Natural killer cell (primary cell): ENCODE measurements at regions not wholly inside any gene's neighbourhood (a gene's known extent, or its start where the extent isn't known, plus 50 kb on each side); places are given as distances from the start of the nearest gene placed in this dataset.

Experiments
- ATAC-seq, 3 donors: fragments of 150-1000 bp in 2 of 3; fragments of 200-7000 bp in 1 of 3; cut with Tn5 transposase; 1 replicate in 1 of 3; 2 replicates in 2 of 3; pipeline ENCODE4 v1.10.0; 2021; ENCODE audit warnings: mild to moderate bottlenecking in 2 of 3, moderate library complexity in 2 of 3
- DNase-seq, 2 donors: peaks; one replicate each; pipeline versions ENCODE4 v3.0.0 to v3.0.0-alpha.2; 2013 to 2021; ENCODE audit warnings: mixed read lengths in 1 of 2
- H3K27ac ChIP-seq: one replicate; pipeline ENCODE4 v1.5.1; 2013; ENCODE audit warnings: mild to moderate bottlenecking, low read length
- H3K27me3 ChIP-seq: one replicate; pipeline ENCODE4 v1.6.1; 2013; ENCODE audit warnings: low read length; ENCODE audit not compliant: control insufficient read depth, insufficient read depth
- H3K36me3 ChIP-seq: one replicate; pipeline ENCODE4 v1.6.1; 2013; ENCODE audit warnings: low read length; ENCODE audit not compliant: control insufficient read depth, insufficient read depth
- H3K4me1 ChIP-seq: one replicate; pipeline ENCODE4 v1.6.1; 2013; ENCODE audit warnings: low read length; ENCODE audit not compliant: control insufficient read depth, insufficient read depth
- H3K4me3 ChIP-seq: one replicate; pipeline ENCODE4 v1.5.1; 2013; ENCODE audit warnings: low read length
- H3K9me3 ChIP-seq: one replicate; pipeline ENCODE4 v1.6.1; 2013; ENCODE audit warnings: low read length; ENCODE audit not compliant: control insufficient read depth, insufficient read depth
- H3K27ac Mint-ChIP-seq, 2 donors: one replicate each; pipeline ENCODE4 v1.8.0; 2022; ENCODE audit warnings: mild to moderate bottlenecking in 2 of 2, mixed read lengths in 2 of 2, moderate library complexity in 1 of 2
- H3K27me3 Mint-ChIP-seq, 2 donors: one replicate each; pipeline ENCODE4 v1.8.0; 2022; ENCODE audit warnings: low read depth in 2 of 2, mixed read lengths in 2 of 2
- H3K36me3 Mint-ChIP-seq: one replicate; pipeline ENCODE4 v1.8.0; 2022; ENCODE audit warnings: mixed read lengths
- H3K4me1 Mint-ChIP-seq, 2 donors: one replicate each; pipeline ENCODE4 v1.8.0; 2022; ENCODE audit warnings: mixed read lengths in 2 of 2
- H3K4me3 Mint-ChIP-seq: one replicate; pipeline ENCODE4 v1.8.0; 2022; ENCODE audit warnings: mild to moderate bottlenecking, moderate library complexity, mixed read lengths
- H3K9me3 Mint-ChIP-seq, 2 donors: one replicate each; pipeline ENCODE4 v1.8.0; 2022; ENCODE audit warnings: mixed read lengths in 2 of 2
- WGBS: methylation state at CpG from one replicate; pipeline ENCODE4 v1.1.7; 2013; ENCODE audit warnings: missing lambda C conversion rate; ENCODE audit not compliant: insufficient coverage; 5-methylcytosine and 5-hydroxymethylcytosine counted together
- intact Hi-C: fragments of 100-400 bp; cut with micrococcal nuclease; formaldehyde crosslinking; loops from one replicate; pipeline ENCODE4 v1.14.2; 2022
- TF ChIP-seq, protein P1 (sequence below): fragments of 200-600 bp; IDR thresholded peaks from one replicate; pipeline ENCODE4 v1.8.0; 2022; ENCODE audit warnings: antibody characterized with exemption

- Mint-ChIP-seq H3K9me3 (no peaks in the 10 kb centered on the region), H3K36me3 (no peaks in the 10 kb centered on the region), H3K27ac (no peak overlapping the region), H3K4me3 (no peak overlapping the region), H3K27me3 (peaks cover 27 to 56% of the 10 kb centered on the region in 2 donors), H3K4me1 (no peaks in the 10 kb centered on the region)
- Histone ChIP-seq H3K27me3 (peaks cover 6% of the 10 kb centered on the region), H3K4me3 (no peak overlapping the region), H3K9me3 (no peaks in the 10 kb centered on the region), H3K27ac (no peak overlapping the region), H3K36me3 (no peaks in the 10 kb centered on the region), H3K4me1 (no peaks in the 10 kb centered on the region)
- WGBS: 74% methylated on average over 4 of the region's 5 CpGs
- intact Hi-C loops: no loop called here
- TF ChIP-seq, protein P1, sequence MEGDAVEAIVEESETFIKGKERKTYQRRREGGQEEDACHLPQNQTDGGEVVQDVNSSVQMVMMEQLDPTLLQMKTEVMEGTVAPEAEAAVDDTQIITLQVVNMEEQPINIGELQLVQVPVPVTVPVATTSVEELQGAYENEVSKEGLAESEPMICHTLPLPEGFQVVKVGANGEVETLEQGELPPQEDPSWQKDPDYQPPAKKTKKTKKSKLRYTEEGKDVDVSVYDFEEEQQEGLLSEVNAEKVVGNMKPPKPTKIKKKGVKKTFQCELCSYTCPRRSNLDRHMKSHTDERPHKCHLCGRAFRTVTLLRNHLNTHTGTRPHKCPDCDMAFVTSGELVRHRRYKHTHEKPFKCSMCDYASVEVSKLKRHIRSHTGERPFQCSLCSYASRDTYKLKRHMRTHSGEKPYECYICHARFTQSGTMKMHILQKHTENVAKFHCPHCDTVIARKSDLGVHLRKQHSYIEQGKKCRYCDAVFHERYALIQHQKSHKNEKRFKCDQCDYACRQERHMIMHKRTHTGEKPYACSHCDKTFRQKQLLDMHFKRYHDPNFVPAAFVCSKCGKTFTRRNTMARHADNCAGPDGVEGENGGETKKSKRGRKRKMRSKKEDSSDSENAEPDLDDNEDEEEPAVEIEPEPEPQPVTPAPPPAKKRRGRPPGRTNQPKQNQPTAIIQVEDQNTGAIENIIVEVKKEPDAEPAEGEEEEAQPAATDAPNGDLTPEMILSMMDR: no peak
- ATAC-seq (no peak), DNase-seq (no peak)
These were observed 90.1 kb downstream of the ACKR3 start for GRCh38 chr2:236659758-236660150.

DNA sequence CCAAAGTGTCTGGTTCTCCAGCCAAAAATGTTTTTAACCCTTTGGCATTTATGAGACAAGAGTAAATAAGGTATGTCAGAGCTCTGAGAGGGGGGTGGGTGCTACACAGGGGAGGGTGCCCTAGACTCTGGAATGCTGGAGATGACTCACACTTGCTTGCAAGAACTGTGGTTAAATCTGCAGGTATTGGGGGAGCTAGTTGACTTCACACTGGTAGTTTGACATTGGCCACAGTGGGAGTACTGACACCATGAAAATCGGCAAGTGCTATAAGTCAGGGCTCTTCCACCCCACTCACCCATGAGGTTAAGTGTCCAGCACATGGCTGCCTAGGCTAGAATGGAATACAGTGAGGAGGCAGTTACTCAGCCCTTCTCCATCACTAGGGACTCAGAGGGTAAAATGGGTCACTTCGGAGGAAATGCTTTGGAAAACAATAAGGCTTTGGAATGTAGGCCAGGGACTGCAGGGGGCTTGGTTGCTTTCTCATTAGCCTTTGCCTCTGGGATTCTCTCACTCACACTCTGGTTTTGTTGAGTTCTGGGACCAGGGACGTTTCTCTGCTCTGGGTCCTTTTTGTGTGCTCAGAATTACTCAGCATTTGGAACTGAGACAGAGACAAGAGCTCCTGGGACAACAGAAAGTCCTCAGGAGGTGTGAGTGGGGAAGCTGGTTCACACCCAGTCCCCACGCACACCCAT is 91.6 kb downstream of the ACKR3 start:
- Mint-ChIP-seq H3K27me3 (peaks cover 27 to 56% of the 10 kb centered on the region in 2 donors), H3K36me3 (no peaks in the 10 kb centered on the region), H3K4me3 (no peak overlapping the region), H3K4me1 (no peaks in the 10 kb centered on the region), H3K27ac (no peak overlapping the region), H3K9me3 (no peaks in the 10 kb centered on the region)
- no peak for ATAC-seq
- Histone ChIP-seq H3K4me1 (no peaks in the 10 kb centered on the region), H3K36me3 (no peaks in the 10 kb centered on the region), H3K27me3 (peaks cover 6% of the 10 kb centered on the region), H3K9me3 (no peaks in the 10 kb centered on the region), H3K27ac (no peak overlapping the region), H3K4me3 (no peak overlapping the region)
- intact Hi-C loops: no loop called here
- 57% methylated on average over 2 of the region's 4 CpGs for WGBS
- TF ChIP-seq, protein P1: no peak
- no peak for DNase-seq

DNA sequence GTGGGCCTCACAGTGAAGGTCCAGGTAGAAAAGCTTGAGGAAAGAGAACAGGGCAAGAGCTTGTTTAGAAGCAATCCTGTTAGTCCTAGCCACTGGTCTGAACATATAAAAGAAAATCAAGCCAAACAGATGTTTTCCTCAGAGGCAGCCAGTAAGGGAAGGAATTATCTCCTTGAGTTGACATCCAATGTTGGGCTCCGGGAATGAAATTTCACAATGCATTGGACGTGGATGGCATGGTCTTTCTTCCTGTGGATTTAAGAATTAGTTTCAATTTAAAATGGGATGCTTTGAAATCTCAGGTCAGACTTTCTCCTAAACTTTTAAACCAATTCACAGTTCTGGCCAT is 92.1 kb downstream of the ACKR3 start:
- H3K36me3 Mint-ChIP-seq: no peaks in the 10 kb centered on the region
- H3K36me3 ChIP-seq: no peaks in the 10 kb centered on the region
- no peaks in the 10 kb centered on the region for H3K4me1 Mint-ChIP-seq
- no peak for ATAC-seq
- no peak overlapping the region for H3K4me3 Mint-ChIP-seq
- intact Hi-C loops: no loop called here
- peaks cover 29 to 56% of the 10 kb centered on the region in 2 donors for H3K27me3 Mint-ChIP-seq
- H3K27ac Mint-ChIP-seq: no peak overlapping the region
- TF ChIP-seq, protein P1: no peak
- H3K9me3 ChIP-seq: no peaks in the 10 kb centered on the region
- no peaks in the 10 kb centered on the region for H3K4me1 ChIP-seq
- H3K9me3 Mint-ChIP-seq: no peaks in the 10 kb centered on the region
- WGBS: 85% methylated on average over 2 of the region's 2 CpGs
- no peak overlapping the region for H3K27ac ChIP-seq
- peaks cover 6% of the 10 kb centered on the region for H3K27me3 ChIP-seq
- H3K4me3 ChIP-seq: no peak overlapping the region
- DNase-seq: no peak
